GM18867 (cell line): ENCODE measurements at regions not wholly inside any gene's neighbourhood (a gene's known extent, or its start where the extent isn't known, plus 50 kb on each side); places are given as distances from the start of the nearest gene placed in this dataset.
"Not testable (repeated sequence)": the region's sequence is repeated elsewhere in the genome, so short reads cannot be mapped to it uniquely, and the experiment has no call there.

Experiments used
- ATAC-seq: cut with Tn5 transposase; IDR thresholded peaks from one replicate; pipeline ENCODE4 v1.9.1; 2021; ENCODE audit warnings: mild to moderate bottlenecking, moderate library complexity; ENCODE audit not compliant: unreplicated experiment

DNA sequence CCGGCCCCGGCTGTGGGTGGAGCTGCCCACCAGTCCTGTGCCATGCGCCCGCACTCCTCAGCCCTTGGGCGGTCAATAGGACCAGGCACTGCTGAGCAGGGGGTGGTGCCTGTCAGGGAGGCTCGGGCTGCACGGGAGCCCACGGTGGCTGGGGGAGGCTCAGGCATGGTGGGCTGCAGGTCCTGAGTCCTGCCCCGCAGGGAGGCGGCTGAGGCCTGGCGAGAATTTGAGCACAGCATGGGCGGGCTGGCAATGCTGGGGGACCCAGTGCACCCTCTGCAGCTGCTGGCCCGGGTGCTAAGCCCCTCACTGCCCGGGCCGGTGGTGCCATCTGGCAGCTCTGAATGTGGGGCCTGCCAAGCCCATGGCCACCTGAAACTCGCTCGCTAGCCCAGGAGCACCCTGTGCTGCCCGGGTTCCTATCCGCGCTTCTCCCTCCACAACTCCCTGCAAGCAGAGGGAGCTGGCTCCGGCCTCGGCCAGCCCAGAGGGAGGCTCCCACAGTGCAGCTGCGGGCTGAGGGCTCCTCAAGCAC, 1371.1 kb downstream of the FSCB start:
- no peak for ATAC-seq

DNA sequence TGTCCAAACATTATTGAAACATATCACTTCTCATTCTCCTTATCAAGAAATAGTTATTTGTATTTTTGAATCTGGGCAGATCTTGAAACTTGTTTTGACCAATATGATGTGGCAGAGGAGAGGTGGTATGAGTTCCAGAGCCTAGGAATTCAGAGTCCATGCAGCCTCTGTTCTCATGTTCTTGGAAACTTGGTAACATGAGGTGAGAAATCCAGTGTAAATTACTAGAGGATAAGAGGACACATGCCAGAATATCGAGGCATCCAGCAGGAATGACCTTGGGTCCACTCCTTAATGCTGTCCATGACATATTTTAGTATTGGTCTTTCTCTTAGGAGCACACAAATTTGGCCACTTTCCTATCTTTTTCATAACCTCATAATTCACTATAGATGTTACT, 1374.6 kb downstream of the FSCB start:
- no peak for ATAC-seq

DNA sequence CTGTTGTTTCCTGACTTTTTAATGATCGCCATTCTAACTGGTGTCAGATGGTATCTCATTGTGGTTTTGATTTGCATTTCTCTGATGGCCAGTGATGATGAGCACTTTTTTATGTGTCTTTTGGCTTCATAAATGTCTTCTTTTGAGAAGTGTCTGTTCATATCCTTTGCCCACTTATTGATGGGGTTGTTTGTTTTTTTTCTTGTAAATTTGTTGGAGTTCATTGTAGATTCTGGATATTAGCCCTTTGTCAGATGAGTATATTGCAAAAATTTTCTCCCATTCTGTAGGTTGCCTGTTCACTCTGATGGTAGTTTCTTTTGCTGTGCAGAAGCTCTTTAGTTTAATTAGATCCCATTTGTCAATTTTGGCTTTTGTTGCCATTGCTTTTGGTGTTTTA, 1378.7 kb downstream of the FSCB start:
- not testable (repeated sequence) for ATAC-seq

DNA sequence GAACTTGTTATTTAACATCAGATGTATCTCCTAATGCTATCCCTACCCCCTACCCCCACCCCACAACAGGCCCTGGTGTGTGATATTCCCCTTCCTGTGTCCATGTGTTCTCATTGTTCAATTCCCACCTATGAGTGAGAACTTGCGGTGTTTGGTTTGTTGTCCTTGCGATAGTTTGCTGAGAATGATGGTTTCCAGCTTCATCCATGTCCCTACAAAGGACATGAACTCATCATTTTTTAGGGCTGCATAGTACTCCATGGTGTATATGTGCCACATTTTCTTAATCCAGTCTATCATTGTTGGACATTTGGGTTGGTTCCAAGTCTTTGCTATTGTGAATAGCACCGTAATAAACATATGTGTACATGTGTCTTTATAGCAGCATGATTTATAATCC, 1379.2 kb downstream of the FSCB start:
- ATAC-seq, result not testable (repeated sequence)

DNA sequence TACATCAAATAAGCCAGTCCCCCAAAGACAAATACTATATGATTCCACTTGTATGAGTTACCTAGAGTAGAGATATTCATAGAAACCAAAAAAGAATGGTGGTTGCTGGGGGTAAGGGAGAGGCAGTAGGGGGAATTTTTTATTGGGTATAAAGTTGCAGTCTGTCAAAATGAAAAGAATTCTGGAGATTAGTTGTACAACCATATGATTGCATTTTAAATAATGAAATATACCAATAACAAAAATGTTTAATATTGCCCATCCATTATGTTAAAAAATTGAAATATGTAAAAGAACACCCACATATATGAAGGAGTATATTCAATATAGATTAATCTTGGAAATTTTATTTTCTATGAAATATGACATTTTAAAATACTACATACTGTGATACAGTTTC, 1383.5 kb downstream of the FSCB start:
- ATAC-seq, result no peak

DNA sequence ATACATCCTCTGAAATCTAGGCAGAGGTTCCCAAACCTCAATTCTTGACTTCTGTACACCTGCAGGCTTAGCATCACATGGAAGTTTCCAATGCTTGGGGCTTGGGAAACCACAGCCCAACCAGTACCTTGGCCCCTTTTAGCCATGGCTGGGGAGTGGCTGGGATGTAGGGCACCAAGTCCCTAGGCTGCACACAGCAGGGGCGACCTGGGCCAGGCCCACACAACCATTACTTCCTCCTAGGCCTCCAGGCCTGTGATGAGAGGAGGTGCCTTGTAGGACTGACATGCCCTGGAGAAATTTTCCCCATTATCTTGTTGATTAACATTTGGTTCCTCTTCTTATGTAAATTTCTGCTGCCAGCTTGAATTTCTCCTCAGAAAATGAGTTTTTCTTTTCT, 1387.4 kb downstream of the FSCB start:
- no peak for ATAC-seq

DNA sequence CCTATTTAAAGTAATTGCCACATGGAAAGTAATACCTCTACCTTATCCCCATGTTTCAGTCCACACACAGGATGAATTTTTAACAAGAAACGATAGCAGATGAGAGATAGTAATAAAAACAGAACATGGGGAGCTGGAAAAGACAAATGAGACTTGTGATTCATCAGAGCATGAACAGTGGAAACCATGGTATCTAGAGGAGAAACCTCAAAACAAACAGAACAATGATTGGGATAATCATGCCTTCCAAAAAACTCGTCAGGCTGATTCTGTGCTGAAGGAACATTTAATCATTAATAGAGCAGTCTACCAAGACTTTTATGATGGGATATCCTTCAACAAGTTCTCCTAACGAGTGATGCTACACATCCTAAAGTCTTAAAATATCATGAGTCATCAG, 1390.7 kb downstream of the FSCB start:
- no peak for ATAC-seq

DNA sequence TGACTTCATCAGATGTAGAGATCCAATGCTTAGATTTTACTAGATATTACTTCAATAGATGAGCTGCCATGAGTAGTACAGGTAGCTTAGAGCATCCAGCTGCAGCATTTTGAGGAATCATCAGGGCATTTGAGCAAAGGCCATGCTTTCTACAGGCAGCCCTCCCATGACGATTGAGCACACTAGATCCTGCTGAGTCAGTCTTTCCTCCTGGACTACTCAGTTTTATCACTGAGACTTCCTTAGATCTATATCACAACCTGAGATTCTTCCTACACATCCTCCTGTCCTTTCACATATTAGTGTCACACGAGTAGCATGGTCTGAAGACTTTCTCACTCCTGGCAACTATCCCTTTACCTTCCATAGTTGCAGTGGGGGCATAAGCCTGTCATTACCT, 1401.8 kb downstream of the FSCB start:
- ATAC-seq, result no peak

DNA sequence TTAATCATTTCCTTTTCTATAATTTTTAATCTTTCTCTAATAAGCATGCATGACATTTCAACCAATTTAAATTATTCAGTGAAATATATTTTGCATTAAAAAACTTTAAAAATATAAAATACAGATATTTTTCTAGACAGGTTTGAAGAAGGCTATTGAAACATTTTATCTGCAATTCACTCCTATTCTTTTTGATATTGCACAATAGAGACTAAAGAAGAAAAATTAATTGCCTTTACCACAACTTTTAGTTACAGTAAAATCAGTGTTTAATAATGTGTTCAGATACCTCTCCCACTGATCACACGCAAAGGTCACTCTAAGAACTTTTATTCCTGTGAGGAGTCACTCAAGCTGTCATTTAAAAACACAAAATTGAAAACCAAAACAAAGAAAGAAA, 1416.7 kb downstream of the FSCB start:
- ATAC-seq, result no peak

DNA sequence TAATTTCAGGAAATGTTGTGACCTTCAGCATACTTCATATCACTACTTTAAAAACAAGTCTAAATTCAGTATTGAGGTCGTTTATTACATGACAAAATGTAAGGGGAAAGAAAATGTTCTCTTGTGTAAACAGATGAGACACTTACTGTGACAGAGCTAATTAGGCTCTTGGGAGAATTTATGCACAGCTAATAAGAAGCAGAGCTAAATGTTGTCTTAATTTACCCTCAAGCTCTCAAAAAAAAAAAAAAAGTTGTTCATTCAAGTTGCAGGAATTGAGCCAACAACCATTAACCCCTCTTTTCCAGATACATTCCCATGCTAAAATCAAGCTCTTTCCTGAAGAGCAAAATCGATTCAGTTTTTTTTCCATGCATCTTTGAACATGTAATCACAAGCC, 1419.4 kb downstream of the FSCB start:
- ATAC-seq, result no peak

DNA sequence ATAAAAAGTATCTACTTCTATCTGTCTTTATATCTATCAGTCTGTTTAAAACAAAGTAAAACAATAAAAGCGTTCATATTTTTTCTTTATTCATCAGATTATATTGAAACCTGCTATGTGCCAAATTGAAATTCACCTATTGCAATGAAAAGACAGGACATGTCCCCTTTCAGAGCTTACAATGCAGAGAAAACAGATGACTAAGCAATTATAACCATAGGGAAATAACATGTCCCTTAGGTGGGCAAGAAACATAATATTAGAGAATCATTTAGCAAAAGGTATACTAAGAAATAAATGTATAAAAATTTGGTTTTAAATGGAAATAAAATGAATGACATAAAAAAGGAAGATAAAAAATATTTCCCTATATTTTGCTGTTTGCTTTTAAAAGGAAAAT, 1421.3 kb downstream of the FSCB start:
- no peak for ATAC-seq

DNA sequence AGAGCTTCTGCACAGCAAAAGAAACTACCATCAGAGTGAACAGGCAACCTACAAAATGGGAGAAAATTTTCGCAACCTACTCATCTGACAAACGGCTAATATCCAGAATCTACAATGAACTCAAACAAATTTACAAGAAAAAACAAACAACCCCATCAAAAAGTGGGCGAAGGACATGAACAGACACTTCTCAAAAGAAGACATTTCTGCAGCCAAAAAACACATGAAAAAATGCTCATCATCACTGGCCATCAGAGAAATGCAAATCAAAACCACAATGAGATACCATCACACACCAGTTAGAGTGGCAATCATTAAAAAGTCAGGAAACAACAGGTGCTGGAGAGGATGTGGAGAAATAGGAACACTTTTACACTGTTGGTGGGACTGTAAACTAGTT, 1439.7 kb downstream of the FSCB start:
- not testable (repeated sequence) for ATAC-seq

DNA sequence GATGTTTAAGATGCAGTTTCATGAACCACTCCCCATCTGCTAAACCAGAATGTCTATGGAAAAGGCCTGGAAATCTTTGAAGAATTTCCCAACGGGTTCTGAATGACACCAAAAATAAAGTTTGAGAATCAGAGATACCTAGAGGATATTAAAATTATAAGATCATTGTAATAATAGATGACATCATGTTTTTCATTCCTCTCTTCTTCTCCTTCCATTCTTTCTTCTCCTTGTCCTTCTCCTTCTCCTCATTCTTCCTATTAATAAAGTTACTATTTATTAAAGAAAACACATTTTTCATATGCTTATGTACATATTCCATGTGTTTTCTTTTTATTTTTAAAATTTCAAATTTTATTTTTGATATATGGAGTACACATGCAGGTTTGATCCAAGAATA, 1449.4 kb downstream of the LRFN5 start:
- ATAC-seq, result no peak

DNA sequence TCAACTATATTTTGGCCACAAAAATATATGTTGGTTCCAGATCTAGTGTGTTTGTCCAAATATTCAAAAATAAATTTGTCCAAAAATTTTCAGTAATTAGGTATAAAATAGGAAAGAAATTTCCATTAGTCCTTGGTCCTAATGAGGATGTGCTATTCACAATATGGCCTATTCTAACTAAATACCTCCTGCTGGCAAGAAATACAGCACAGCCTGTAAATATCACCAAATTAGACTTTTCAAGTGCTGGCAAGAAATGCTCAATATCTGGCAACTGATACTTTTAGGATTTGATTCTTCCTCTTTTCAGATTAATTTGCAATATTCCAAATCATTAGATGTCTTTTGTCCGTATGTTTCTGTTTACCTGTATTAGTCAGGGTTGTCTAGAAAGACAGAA, 1446.2 kb downstream of the LRFN5 start:
- no peak for ATAC-seq

DNA sequence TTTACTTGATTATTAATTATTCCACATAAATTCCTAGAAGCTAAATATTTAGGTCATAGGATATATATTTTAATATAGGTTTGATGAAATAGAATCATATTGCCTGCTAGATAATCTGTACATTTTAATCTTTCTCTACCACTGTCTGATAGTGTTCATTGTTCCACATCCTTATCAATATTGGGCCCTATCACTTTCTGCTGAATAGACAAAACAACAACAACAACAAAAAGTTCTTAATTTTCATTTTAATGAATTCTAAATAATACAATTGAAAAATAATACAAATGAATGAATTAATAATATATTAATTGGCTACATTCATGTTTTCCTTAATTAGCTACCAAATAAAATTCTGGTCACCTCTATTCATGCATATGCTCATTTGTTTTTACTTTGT, 1437.2 kb downstream of the LRFN5 start:
- no peak for ATAC-seq

DNA sequence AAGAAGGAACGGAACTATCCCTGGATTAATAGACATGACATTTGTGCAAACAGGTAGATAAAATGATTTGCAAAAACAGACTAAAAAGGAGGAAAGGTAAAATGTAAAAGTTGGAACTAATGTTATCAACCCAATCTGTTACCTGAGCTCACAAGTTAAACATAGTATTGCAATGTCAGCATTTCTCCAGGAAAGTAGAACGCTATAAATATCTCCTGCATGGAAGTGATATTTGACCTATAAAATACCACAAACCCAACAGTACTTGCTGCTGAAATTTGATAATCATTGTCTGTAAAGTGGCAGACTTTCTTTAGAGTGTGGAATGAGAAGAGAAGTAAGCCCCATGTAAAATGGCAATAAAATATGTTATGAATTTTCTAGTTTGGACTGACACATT, 1435.7 kb downstream of the LRFN5 start:
- ATAC-seq, result no peak

DNA sequence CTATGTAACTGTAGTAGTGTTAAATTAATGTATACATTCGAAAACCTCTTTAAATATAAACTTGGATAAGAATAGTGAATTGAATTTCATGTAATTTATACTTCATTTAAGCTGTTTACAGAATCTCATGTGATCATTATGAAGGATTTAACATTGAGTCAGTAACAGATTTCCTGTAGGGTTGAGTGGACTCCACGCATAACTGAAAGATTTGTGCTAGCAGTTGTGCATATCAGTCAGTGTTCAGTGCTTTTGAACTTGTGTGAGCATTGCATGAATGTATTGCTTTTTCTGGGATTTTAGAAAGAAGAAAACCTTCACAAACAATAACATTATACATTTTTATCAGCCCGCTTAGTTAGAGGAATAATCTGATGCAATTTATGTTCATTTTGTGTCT, 1435.3 kb downstream of the LRFN5 start:
- no peak for ATAC-seq

DNA sequence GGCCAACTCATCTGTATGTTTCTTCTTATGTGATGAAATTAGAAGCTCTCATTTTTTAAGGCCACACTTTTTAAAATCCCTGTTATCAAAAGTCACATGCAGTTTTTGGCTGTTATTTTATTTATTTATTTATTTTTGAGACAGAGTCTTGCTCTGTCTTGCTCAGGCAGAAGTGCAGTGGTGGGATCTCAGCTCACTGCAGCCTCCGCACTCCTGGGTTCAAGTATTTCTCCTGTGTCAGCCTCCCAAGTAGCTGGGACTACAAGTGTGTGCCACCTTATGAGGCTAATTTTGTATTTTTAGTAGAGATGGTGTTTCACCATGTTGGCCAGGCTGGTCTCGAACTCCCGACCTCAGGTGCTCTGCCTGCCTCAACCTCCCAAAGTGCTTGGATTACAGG, 1434.5 kb downstream of the LRFN5 start:
- no peak for ATAC-seq

DNA sequence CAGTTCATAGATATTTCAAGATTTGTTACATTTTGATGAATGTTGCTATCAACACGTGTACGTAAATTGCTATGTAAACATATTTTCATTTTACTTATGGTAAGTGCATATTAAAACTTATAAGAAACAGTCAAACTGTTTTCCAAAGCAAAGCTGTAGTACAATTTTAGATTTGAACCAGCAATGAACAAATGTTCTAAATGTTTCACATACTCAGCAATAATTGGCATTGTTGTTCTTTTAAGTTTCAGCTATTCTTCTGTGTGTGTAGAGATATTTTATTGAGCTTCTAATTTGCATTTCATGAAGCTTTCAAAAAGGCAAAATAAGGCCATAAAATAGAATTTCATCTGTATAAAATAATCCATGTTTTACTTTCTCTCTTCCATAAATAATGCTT, 1433.2 kb downstream of the LRFN5 start:
- ATAC-seq, result no peak

DNA sequence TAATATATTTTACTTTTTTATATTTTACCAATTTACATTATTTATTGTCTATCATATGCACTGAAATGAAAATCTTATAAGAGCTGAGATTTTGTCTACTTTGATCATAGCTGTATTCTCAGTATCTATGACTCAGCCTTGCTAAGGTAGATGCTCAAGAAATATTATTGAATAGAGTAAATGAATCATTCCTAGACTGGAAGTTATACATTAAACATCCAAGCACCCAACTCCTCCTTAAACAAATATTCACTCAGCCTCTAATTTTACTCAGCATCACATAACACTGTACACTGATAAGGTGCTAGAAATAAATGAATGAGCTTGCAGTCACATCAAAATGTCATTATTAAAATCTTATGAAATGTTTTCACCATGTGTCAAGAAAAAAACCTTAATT, 1424.9 kb downstream of the LRFN5 start:
- ATAC-seq, result no peak

DNA sequence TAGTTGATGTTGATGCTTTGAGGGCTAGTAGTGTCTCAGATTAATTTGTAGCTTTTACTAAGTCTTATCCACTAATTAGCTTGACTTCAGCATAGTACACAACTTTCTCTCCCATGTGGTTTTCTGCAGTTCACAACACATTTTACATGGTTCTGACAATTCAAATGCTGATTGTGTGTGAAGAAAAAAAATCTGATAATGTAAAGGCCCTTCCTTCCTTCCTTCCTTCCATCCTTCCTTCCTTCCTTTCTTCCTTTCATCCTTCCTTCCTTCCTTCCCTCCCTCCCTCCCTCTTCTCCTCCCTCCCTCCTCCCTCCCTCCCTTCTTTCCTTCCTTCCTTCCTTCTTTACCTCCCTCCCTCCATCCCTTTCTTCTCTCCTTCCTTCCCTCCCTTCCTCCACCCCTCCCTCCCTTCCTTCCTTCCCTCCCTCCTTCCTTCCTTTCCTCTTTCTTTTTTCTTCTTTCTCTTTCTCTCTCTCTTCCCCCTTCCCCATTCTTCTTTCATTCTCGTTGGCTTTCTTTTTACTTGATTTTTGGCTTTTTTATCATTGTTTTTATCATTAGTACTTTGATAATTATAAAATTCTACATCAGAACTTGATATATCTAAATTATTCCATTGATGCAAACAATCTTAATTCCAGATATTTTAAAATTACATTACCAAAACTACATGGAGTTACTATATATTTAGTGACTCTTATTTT, 1415.6 kb downstream of the LRFN5 start:
- ATAC-seq, result no peak

DNA sequence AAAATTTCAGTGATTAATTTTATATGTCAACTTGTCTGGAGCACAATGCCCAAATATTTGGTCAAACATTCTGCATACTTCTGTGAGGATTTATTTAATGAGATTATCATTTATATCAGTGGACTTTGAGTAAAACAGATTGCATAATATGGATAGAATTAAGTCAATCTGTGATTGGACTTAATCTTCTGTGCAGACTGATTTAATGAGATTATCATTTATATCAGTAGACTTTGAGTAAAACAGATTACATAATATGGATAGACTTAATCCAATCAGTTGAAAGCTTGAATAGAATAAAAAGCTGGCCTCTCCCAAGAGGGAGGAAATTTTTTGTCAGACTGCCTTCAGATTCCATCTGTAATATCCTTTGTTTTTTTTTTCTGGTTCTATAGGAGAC, 1413.2 kb downstream of the LRFN5 start:
- ATAC-seq, result no peak

DNA sequence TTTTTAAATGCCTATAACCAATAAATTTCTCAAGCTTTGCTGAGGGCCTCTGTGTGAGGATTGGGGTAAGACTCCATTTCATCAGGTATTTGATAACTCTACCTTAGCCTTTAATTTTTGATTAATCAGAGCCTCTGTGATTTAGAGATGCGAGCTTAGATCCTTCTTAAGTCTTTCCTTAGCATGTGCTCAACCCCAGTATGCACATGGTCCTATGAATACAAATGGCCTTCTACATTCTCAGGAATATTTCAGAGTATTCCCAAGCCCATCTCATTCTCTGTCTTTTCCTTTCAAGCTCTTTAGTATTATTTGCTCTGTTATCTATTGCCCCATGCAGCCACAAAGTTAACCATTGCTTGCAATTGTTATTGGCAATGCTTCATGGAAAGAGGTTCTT, 1407.7 kb downstream of the LRFN5 start:
- no peak for ATAC-seq
